ENCODE measurements at regions not wholly inside any gene's neighbourhood (a gene's known extent, or its start where the extent isn't known, plus 50 kb on each side); places are given as distances from the start of the nearest gene placed in this dataset.

- H3K36me3 ChIP-seq (ENCODE audit: control insufficient read depth in 2 of 2, insufficient read depth in 2 of 2, low read length in 1 of 2): no peaks in the 10 kb centered on the region
- 68 to 78% methylated on average over 3 of the region's 3 CpGs for WGBS, 2 donors
- no peaks in the 10 kb centered on the region for H3K4me1 ChIP-seq (ENCODE audit: control insufficient read depth in 2 of 2, insufficient read depth in 2 of 2, low read length in 1 of 2)
- H3K27ac ChIP-seq (ENCODE audit: low read depth in 2 of 2, low read length in 1 of 2): no peak overlapping the region
- H3K9me3 ChIP-seq (ENCODE audit: control insufficient read depth in 2 of 2, insufficient read depth in 1 of 2, low read depth in 1 of 2, low read length in 1 of 2): peaks cover 0 to 3% of the 10 kb centered on the region in 2 donors
- H3K4me3 ChIP-seq (ENCODE audit: low read depth in 1 of 2, low read length in 2 of 2): no peak overlapping the region
- peaks cover 0 to 3% of the 10 kb centered on the region in 2 donors for H3K27me3 ChIP-seq (ENCODE audit: control insufficient read depth in 1 of 2, insufficient read depth in 2 of 2, low read length in 2 of 2)
These were observed 111.6 kb downstream of the MAGEB17 start for GRCh38 chrX:16278927-16279326.

- peaks cover 0 to 3% of the 10 kb centered on the region in 2 donors for H3K27me3 ChIP-seq (ENCODE audit: control insufficient read depth in 1 of 2, insufficient read depth in 2 of 2, low read length in 2 of 2)
- H3K27ac ChIP-seq (ENCODE audit: low read depth in 2 of 2, low read length in 1 of 2): no peak overlapping the region
- no peak overlapping the region for H3K4me3 ChIP-seq (ENCODE audit: low read depth in 1 of 2, low read length in 2 of 2)
- H3K4me1 ChIP-seq (ENCODE audit: control insufficient read depth in 2 of 2, insufficient read depth in 2 of 2, low read length in 1 of 2): no peaks in the 10 kb centered on the region
- H3K9me3 ChIP-seq (ENCODE audit: control insufficient read depth in 2 of 2, insufficient read depth in 1 of 2, low read depth in 1 of 2, low read length in 1 of 2): peaks cover 0 to 3% of the 10 kb centered on the region in 2 donors
- H3K36me3 ChIP-seq (ENCODE audit: control insufficient read depth in 2 of 2, insufficient read depth in 2 of 2, low read length in 1 of 2): no peaks in the 10 kb centered on the region
- 68 to 78% methylated on average over 2 of the region's 2 CpGs for WGBS, 2 donors
These were observed 114.9 kb downstream of the MAGEB17 start for GRCh38 chrX:16282209-16282608.

- Histone ChIP-seq H3K36me3 (ENCODE audit: control insufficient read depth in 2 of 2, insufficient read depth in 2 of 2, low read length in 1 of 2) (no peaks in the 10 kb centered on the region), H3K27ac (ENCODE audit: low read depth in 2 of 2, low read length in 1 of 2) (no peak overlapping the region), H3K4me1 (ENCODE audit: control insufficient read depth in 2 of 2, insufficient read depth in 2 of 2, low read length in 1 of 2) (no peaks in the 10 kb centered on the region), H3K27me3 (ENCODE audit: control insufficient read depth in 1 of 2, insufficient read depth in 2 of 2, low read length in 2 of 2) (peaks cover 0 to 3% of the 10 kb centered on the region in 2 donors), H3K9me3 (ENCODE audit: control insufficient read depth in 2 of 2, insufficient read depth in 1 of 2, low read depth in 1 of 2, low read length in 1 of 2) (no peaks in the 10 kb centered on the region), H3K4me3 (ENCODE audit: low read depth in 1 of 2, low read length in 2 of 2) (no peak overlapping the region)
These were observed 117.6 kb downstream of the MAGEB17 start for GRCh38 chrX:16284842-16285241.

GRCh38 chrX:16290997-16291396 is 123.7 kb downstream of the MAGEB17 start:
- no peak overlapping the region for H3K27ac ChIP-seq (ENCODE audit: low read depth in 2 of 2, low read length in 1 of 2)
- peaks cover 0 to 6% of the 10 kb centered on the region in 2 donors for H3K27me3 ChIP-seq (ENCODE audit: control insufficient read depth in 1 of 2, insufficient read depth in 2 of 2, low read length in 2 of 2)
- no peak overlapping the region for H3K4me3 ChIP-seq (ENCODE audit: low read depth in 1 of 2, low read length in 2 of 2)
- no peaks in the 10 kb centered on the region for H3K9me3 ChIP-seq (ENCODE audit: control insufficient read depth in 2 of 2, insufficient read depth in 1 of 2, low read depth in 1 of 2, low read length in 1 of 2)
- 69 to 79% methylated on average over 1 of the region's 1 CpG for WGBS, 2 donors
- no peaks in the 10 kb centered on the region for H3K36me3 ChIP-seq (ENCODE audit: control insufficient read depth in 2 of 2, insufficient read depth in 2 of 2, low read length in 1 of 2)
- no peaks in the 10 kb centered on the region for H3K4me1 ChIP-seq (ENCODE audit: control insufficient read depth in 2 of 2, insufficient read depth in 2 of 2, low read length in 1 of 2)

- H3K9me3 ChIP-seq (ENCODE audit: control insufficient read depth in 2 of 2, insufficient read depth in 1 of 2, low read depth in 1 of 2, low read length in 1 of 2): no peaks in the 10 kb centered on the region
- no peaks in the 10 kb centered on the region for H3K27me3 ChIP-seq (ENCODE audit: control insufficient read depth in 1 of 2, insufficient read depth in 2 of 2, low read length in 2 of 2)
- H3K4me1 ChIP-seq (ENCODE audit: control insufficient read depth in 2 of 2, insufficient read depth in 2 of 2, low read length in 1 of 2): no peaks in the 10 kb centered on the region
- no peaks in the 10 kb centered on the region for H3K36me3 ChIP-seq (ENCODE audit: control insufficient read depth in 2 of 2, insufficient read depth in 2 of 2, low read length in 1 of 2)
- 69 to 84% methylated on average over 2 of the region's 2 CpGs for WGBS, 2 donors
- H3K27ac ChIP-seq (ENCODE audit: low read depth in 2 of 2, low read length in 1 of 2): no peak overlapping the region
- no peak overlapping the region for H3K4me3 ChIP-seq (ENCODE audit: low read depth in 1 of 2, low read length in 2 of 2)
These were observed 133.6 kb downstream of the MAGEB17 start for GRCh38 chrX:16300831-16301230.

- Histone ChIP-seq H3K27ac (ENCODE audit: low read depth in 2 of 2, low read length in 1 of 2) (no peak overlapping the region), H3K4me3 (ENCODE audit: low read depth in 1 of 2, low read length in 2 of 2) (no peak overlapping the region), H3K36me3 (ENCODE audit: control insufficient read depth in 2 of 2, insufficient read depth in 2 of 2, low read length in 1 of 2) (no peaks in the 10 kb centered on the region), H3K27me3 (ENCODE audit: control insufficient read depth in 1 of 2, insufficient read depth in 2 of 2, low read length in 2 of 2) (no peaks in the 10 kb centered on the region), H3K9me3 (ENCODE audit: control insufficient read depth in 2 of 2, insufficient read depth in 1 of 2, low read depth in 1 of 2, low read length in 1 of 2) (no peaks in the 10 kb centered on the region), H3K4me1 (ENCODE audit: control insufficient read depth in 2 of 2, insufficient read depth in 2 of 2, low read length in 1 of 2) (no peaks in the 10 kb centered on the region)
- 74 to 85% methylated on average over 5 of the region's 5 CpGs for WGBS, 2 donors
These were observed 137.5 kb downstream of the MAGEB17 start for GRCh38 chrX:16304751-16305150.

GRCh38 chrX:16305187-16305586 is 137.9 kb downstream of the MAGEB17 start:
- Histone ChIP-seq H3K36me3 (ENCODE audit: control insufficient read depth in 2 of 2, insufficient read depth in 2 of 2, low read length in 1 of 2) (no peaks in the 10 kb centered on the region), H3K4me1 (ENCODE audit: control insufficient read depth in 2 of 2, insufficient read depth in 2 of 2, low read length in 1 of 2) (no peaks in the 10 kb centered on the region), H3K4me3 (ENCODE audit: low read depth in 1 of 2, low read length in 2 of 2) (no peak overlapping the region), H3K9me3 (ENCODE audit: control insufficient read depth in 2 of 2, insufficient read depth in 1 of 2, low read depth in 1 of 2, low read length in 1 of 2) (no peaks in the 10 kb centered on the region), H3K27ac (ENCODE audit: low read depth in 2 of 2, low read length in 1 of 2) (no peak overlapping the region), H3K27me3 (ENCODE audit: control insufficient read depth in 1 of 2, insufficient read depth in 2 of 2, low read length in 2 of 2) (no peaks in the 10 kb centered on the region)
- 78 to 80% methylated on average over 2 of the region's 2 CpGs for WGBS, 2 donors

- Histone ChIP-seq H3K27ac (ENCODE audit: low read depth in 2 of 2, low read length in 1 of 2) (no peak overlapping the region), H3K27me3 (ENCODE audit: control insufficient read depth in 1 of 2, insufficient read depth in 2 of 2, low read length in 2 of 2) (no peaks in the 10 kb centered on the region), H3K4me3 (ENCODE audit: low read depth in 1 of 2, low read length in 2 of 2) (no peak overlapping the region), H3K36me3 (ENCODE audit: control insufficient read depth in 2 of 2, insufficient read depth in 2 of 2, low read length in 1 of 2) (no peaks in the 10 kb centered on the region), H3K4me1 (ENCODE audit: control insufficient read depth in 2 of 2, insufficient read depth in 2 of 2, low read length in 1 of 2) (no peaks in the 10 kb centered on the region), H3K9me3 (ENCODE audit: control insufficient read depth in 2 of 2, insufficient read depth in 1 of 2, low read depth in 1 of 2, low read length in 1 of 2) (no peaks in the 10 kb centered on the region)
- WGBS, 2 donors: 65 to 81% methylated on average over 2 of the region's 2 CpGs
These were observed 140.7 kb downstream of the MAGEB17 start for GRCh38 chrX:16307950-16308349.

GRCh38 chrX:16308773-16309172 is 141.5 kb downstream of the MAGEB17 start:
- no peaks in the 10 kb centered on the region for H3K4me1 ChIP-seq (ENCODE audit: control insufficient read depth in 2 of 2, insufficient read depth in 2 of 2, low read length in 1 of 2)
- no peak overlapping the region for H3K4me3 ChIP-seq (ENCODE audit: low read depth in 1 of 2, low read length in 2 of 2)
- H3K27ac ChIP-seq (ENCODE audit: low read depth in 2 of 2, low read length in 1 of 2): no peak overlapping the region
- H3K9me3 ChIP-seq (ENCODE audit: control insufficient read depth in 2 of 2, insufficient read depth in 1 of 2, low read depth in 1 of 2, low read length in 1 of 2): no peaks in the 10 kb centered on the region
- H3K27me3 ChIP-seq (ENCODE audit: control insufficient read depth in 1 of 2, insufficient read depth in 2 of 2, low read length in 2 of 2): no peaks in the 10 kb centered on the region
- no peaks in the 10 kb centered on the region for H3K36me3 ChIP-seq (ENCODE audit: control insufficient read depth in 2 of 2, insufficient read depth in 2 of 2, low read length in 1 of 2)
- 82 to 89% methylated on average over 4 of the region's 4 CpGs for WGBS, 2 donors

- WGBS, 2 donors: 43 to 51% methylated on average over 1 of the region's 1 CpG
- no peaks in the 10 kb centered on the region for H3K9me3 ChIP-seq (ENCODE audit: control insufficient read depth in 2 of 2, insufficient read depth in 1 of 2, low read depth in 1 of 2, low read length in 1 of 2)
- H3K4me1 ChIP-seq (ENCODE audit: control insufficient read depth in 2 of 2, insufficient read depth in 2 of 2, low read length in 1 of 2): no peaks in the 10 kb centered on the region
- H3K27ac ChIP-seq (ENCODE audit: low read depth in 2 of 2, low read length in 1 of 2): no peak overlapping the region
- H3K27me3 ChIP-seq (ENCODE audit: control insufficient read depth in 1 of 2, insufficient read depth in 2 of 2, low read length in 2 of 2): no peaks in the 10 kb centered on the region
- H3K36me3 ChIP-seq (ENCODE audit: control insufficient read depth in 2 of 2, insufficient read depth in 2 of 2, low read length in 1 of 2): no peaks in the 10 kb centered on the region
- no peak overlapping the region for H3K4me3 ChIP-seq (ENCODE audit: low read depth in 1 of 2, low read length in 2 of 2)
These were observed 143.0 kb downstream of the MAGEB17 start for GRCh38 chrX:16310326-16310725.

All from esophagus (tissue), 2 donors.